OCI-LY1 (cell line): ENCODE measurements at regions not wholly inside any gene's neighbourhood (a gene's known extent, or its start where the extent isn't known, plus 50 kb on each side); places are given as distances from the start of the nearest gene placed in this dataset.

Experiments used
- H2AFZ ChIP-seq: fragments of 200-600 bp; sonication (generic), shearing (Covaris generic); 2 replicates; pipeline ENCODE4 v1.6.0; 2014; ENCODE audit warnings: antibody characterized with exemption, mild to moderate bottlenecking, low read length
- H3F3A ChIP-seq: fragments of 200-600 bp; sonication (generic), shearing (Covaris generic); 2 replicates; pipeline ENCODE4 v1.6.0; 2014; ENCODE audit warnings: mild to moderate bottlenecking, antibody characterized with exemption, low read length, moderate library complexity; ENCODE audit not compliant: insufficient read depth
- H3K27ac ChIP-seq: fragments of 200-600 bp; sonication (generic); 2 replicates; pipeline ENCODE4 v1.5.1; 2014; ENCODE audit warnings: low read length, mixed run types, mild to moderate bottlenecking, low read depth; ENCODE audit not compliant: poor library complexity, severe bottlenecking
- H3K27me3 ChIP-seq: fragments of 200-600 bp; sonication (generic); 2 replicates; pipeline ENCODE4 v1.6.0; 2014; ENCODE audit warnings: antibody characterized with exemption, mild to moderate bottlenecking, low read length, moderate library complexity; ENCODE audit not compliant: insufficient read depth
- H3K36me3 ChIP-seq: fragments of 200-600 bp; sonication (generic); 2 replicates; pipeline ENCODE4 v1.6.1; 2014; ENCODE audit warnings: mild to moderate bottlenecking, antibody characterized with exemption, low read length, moderate library complexity, mixed read lengths; ENCODE audit not compliant: insufficient read depth
- H3K4me1 ChIP-seq: fragments of 200-600 bp; sonication (generic); 2 replicates; pipeline ENCODE4 v1.5.1; 2014; ENCODE audit warnings: mild to moderate bottlenecking, low read length, moderate library complexity; ENCODE audit not compliant: insufficient read depth, severe bottlenecking
- H3K4me2 ChIP-seq: fragments of 200-600 bp; sonication (generic), shearing (Covaris generic); 2 replicates; pipeline ENCODE4 v1.6.1; 2014; ENCODE audit warnings: low read length
- H3K4me3 ChIP-seq: fragments of 200-600 bp; sonication (generic); 2 replicates; pipeline ENCODE4 v1.5.1; 2014; ENCODE audit warnings: low read length, low read depth, mild to moderate bottlenecking, mixed read lengths; ENCODE audit not compliant: poor library complexity, severe bottlenecking
- H3K79me2 ChIP-seq: fragments of 200-600 bp; shearing (Covaris generic); 2 replicates; pipeline ENCODE4 v1.6.1; 2016; ENCODE audit warnings: mixed run types, low read length, mixed read lengths; ENCODE audit not compliant: insufficient read depth
- H3K9ac ChIP-seq: fragments of 200-600 bp; sonication (generic), shearing (Covaris generic); 2 replicates; pipeline ENCODE4 v1.6.1; 2014; ENCODE audit warnings: mild to moderate bottlenecking, low read length, mixed read lengths
- H3K9me2 ChIP-seq: fragments of 200-600 bp; sonication (generic), shearing (Covaris generic); 2 replicates; pipeline ENCODE4 v1.6.1; 2014; ENCODE audit warnings: low read depth, mild to moderate bottlenecking, low read length, mixed read lengths
- H3K9me3 ChIP-seq: fragments of 200-600 bp; shearing (Covaris generic); 2 replicates; pipeline ENCODE4 v1.6.1; 2014; ENCODE audit warnings: low read length, mixed read lengths
- H4K20me1 ChIP-seq: fragments of 200-600 bp; sonication (generic), shearing (Covaris generic); 2 replicates; pipeline ENCODE4 v1.6.0; 2016; ENCODE audit warnings: mild to moderate bottlenecking, low read length; ENCODE audit not compliant: insufficient read depth
- EZH2 ChIP-seq: fragments of 200-600 bp; sonication (generic), shearing (Covaris generic); IDR thresholded peaks from 2 replicates; pipeline ENCODE4 v1.8.0; 2017; ENCODE audit warnings: borderline replicate concordance, mixed run types, mild to moderate bottlenecking, antibody characterized with exemption, low read length, moderate library complexity, mixed read lengths
- TF ChIP-seq, protein P1 (sequence below): fragments of 200-600 bp; sonication (generic), shearing (Covaris generic); IDR thresholded peaks from 2 replicates; pipeline ENCODE4 v1.5.1; 2017; ENCODE audit warnings: mild to moderate bottlenecking, antibody characterized with exemption, low read length, moderate library complexity, mixed read lengths

- H2AFZ ChIP-seq, result no peak overlapping the region
- no peak overlapping the region for H3K9ac ChIP-seq
- no peak overlapping the region for H3K27ac ChIP-seq
- H3F3A ChIP-seq, result no peaks in the 10 kb centered on the region
- no peaks in the 10 kb centered on the region for H3K4me1 ChIP-seq
- H4K20me1 ChIP-seq, result no peaks in the 10 kb centered on the region
- H3K27me3 ChIP-seq, result no peaks in the 10 kb centered on the region
- H3K36me3 ChIP-seq, result no peaks in the 10 kb centered on the region
- no peaks in the 10 kb centered on the region for H3K9me2 ChIP-seq
- no peak overlapping the region for H3K4me3 ChIP-seq
- TF ChIP-seq, protein P1, sequence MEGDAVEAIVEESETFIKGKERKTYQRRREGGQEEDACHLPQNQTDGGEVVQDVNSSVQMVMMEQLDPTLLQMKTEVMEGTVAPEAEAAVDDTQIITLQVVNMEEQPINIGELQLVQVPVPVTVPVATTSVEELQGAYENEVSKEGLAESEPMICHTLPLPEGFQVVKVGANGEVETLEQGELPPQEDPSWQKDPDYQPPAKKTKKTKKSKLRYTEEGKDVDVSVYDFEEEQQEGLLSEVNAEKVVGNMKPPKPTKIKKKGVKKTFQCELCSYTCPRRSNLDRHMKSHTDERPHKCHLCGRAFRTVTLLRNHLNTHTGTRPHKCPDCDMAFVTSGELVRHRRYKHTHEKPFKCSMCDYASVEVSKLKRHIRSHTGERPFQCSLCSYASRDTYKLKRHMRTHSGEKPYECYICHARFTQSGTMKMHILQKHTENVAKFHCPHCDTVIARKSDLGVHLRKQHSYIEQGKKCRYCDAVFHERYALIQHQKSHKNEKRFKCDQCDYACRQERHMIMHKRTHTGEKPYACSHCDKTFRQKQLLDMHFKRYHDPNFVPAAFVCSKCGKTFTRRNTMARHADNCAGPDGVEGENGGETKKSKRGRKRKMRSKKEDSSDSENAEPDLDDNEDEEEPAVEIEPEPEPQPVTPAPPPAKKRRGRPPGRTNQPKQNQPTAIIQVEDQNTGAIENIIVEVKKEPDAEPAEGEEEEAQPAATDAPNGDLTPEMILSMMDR, result no peak
- no peak for TF ChIP-seq EZH2
- no peak overlapping the region for H3K4me2 ChIP-seq
- no peaks in the 10 kb centered on the region for H3K79me2 ChIP-seq
- H3K9me3 ChIP-seq, result no peaks in the 10 kb centered on the region
Measured at GRCh38 chr2:216776066-216776850, 80.9 kb upstream of the IGFBP5 start.

- Histone ChIP-seq H3K27me3 (no peaks in the 10 kb centered on the region), H3K4me3 (no peak overlapping the region), H3K9me3 (no peaks in the 10 kb centered on the region), H3K4me1 (no peaks in the 10 kb centered on the region), H3K9ac (no peak overlapping the region), H3F3A (no peaks in the 10 kb centered on the region), H3K9me2 (no peaks in the 10 kb centered on the region), H3K79me2 (no peaks in the 10 kb centered on the region), H3K4me2 (no peak overlapping the region), H3K36me3 (no peaks in the 10 kb centered on the region), H2AFZ (no peak overlapping the region), H4K20me1 (no peaks in the 10 kb centered on the region), H3K27ac (no peak overlapping the region)
- TF ChIP-seq, protein P1, result no peak
- no peak for TF ChIP-seq EZH2
Measured at GRCh38 chr2:216775043-216775453, 79.7 kb upstream of the IGFBP5 start.

DNA sequence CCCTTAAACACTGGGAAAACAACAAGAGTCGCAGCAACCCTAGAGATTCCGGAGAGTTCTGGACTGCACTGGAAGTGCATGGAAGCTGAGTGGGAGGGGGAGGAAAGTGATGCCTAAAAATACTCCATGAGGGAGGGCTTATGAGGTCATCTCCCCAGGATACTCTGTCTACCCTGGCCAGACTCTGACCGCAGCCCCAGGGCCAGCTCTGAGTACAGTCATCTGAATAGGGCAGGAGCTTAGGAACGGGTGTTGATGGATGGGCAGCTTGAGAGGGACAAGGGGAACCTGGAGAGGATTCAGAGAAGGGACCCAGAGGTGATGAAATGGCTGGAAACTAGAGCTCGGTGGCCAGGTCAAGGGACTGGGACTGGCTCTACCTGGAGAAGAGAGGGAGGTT, 79.3 kb upstream of the IGFBP5 start:
- TF ChIP-seq, protein P1, result no peak
- no peak for TF ChIP-seq EZH2
- Histone ChIP-seq H3K4me3 (no peak overlapping the region), H3K27ac (no peak overlapping the region), H3K9me3 (no peaks in the 10 kb centered on the region), H3K4me2 (no peak overlapping the region), H2AFZ (no peak overlapping the region), H3K4me1 (no peaks in the 10 kb centered on the region), H3K27me3 (no peaks in the 10 kb centered on the region), H4K20me1 (no peaks in the 10 kb centered on the region), H3K79me2 (no peaks in the 10 kb centered on the region), H3K9me2 (no peaks in the 10 kb centered on the region), H3K9ac (no peak overlapping the region), H3F3A (no peaks in the 10 kb centered on the region), H3K36me3 (no peaks in the 10 kb centered on the region)
